Loucy (cell line): ENCODE measurements at regions not wholly inside any gene's neighbourhood (a gene's known extent, or its start where the extent isn't known, plus 50 kb on each side); places are given as distances from the start of the nearest gene placed in this dataset.

ENCODE experiments used
- H2AFZ ChIP-seq: fragments of 200-600 bp; sonication (generic); 2 replicates; pipeline ENCODE4 v1.6.0; 2016; ENCODE audit warnings: antibody characterized with exemption, mild to moderate bottlenecking, low read length, moderate library complexity
- H3F3A ChIP-seq: fragments of 200-600 bp; 2 replicates; pipeline ENCODE4 v1.6.0; 2016; ENCODE audit warnings: antibody characterized with exemption, low read depth, mild to moderate bottlenecking
- H3K27me3 ChIP-seq: fragments of 200-600 bp; sonication (generic); 2 replicates; pipeline ENCODE4 v1.6.1; 2014; ENCODE audit warnings: low read length, mild to moderate bottlenecking; ENCODE audit not compliant: insufficient read depth, poor library complexity, severe bottlenecking
- H3K36me3 ChIP-seq: fragments of 200-600 bp; sonication (generic); 2 replicates; pipeline ENCODE4 v1.6.1; 2016; ENCODE audit warnings: low read length; ENCODE audit not compliant: insufficient read depth
- H3K4me1 ChIP-seq: fragments of 200-600 bp; sonication (generic); 2 replicates; pipeline ENCODE4 v1.5.1; 2014; ENCODE audit warnings: low read length, mild to moderate bottlenecking; ENCODE audit not compliant: insufficient read depth, poor library complexity, severe bottlenecking
- H3K4me2 ChIP-seq: fragments of 200-600 bp; sonication (generic); 2 replicates; pipeline ENCODE4 v1.6.0; 2014; ENCODE audit warnings: antibody characterized with exemption, low read length, low read depth, mild to moderate bottlenecking; ENCODE audit not compliant: poor library complexity, severe bottlenecking
- H3K4me3 ChIP-seq: fragments of 200-600 bp; sonication (generic); 2 replicates; pipeline ENCODE4 v1.5.1; 2014; ENCODE audit warnings: low read length, mild to moderate bottlenecking, mixed read lengths; ENCODE audit not compliant: poor library complexity, severe bottlenecking
- H3K79me2 ChIP-seq: fragments of 200-600 bp; sonication (generic); 2 replicates; pipeline ENCODE4 v1.6.1; 2014; ENCODE audit warnings: low read length; ENCODE audit not compliant: insufficient read depth
- H3K9ac ChIP-seq: fragments of 200-600 bp; sonication (generic); 2 replicates; pipeline ENCODE4 v1.6.0; 2014; ENCODE audit warnings: mild to moderate bottlenecking, low read depth, low read length, moderate library complexity; ENCODE audit not compliant: poor library complexity, severe bottlenecking
- H3K9me2 ChIP-seq: fragments of 200-600 bp; sonication (generic); replicated peaks from 2 replicates; pipeline ENCODE4 v1.6.1; 2016; ENCODE audit warnings: low read depth, low read length, mixed read lengths
- H3K9me3 ChIP-seq: fragments of 200-600 bp; sonication (generic); 2 replicates; pipeline ENCODE4 v1.6.1; 2014; ENCODE audit warnings: mild to moderate bottlenecking, antibody characterized with exemption, low read length, low read depth; ENCODE audit not compliant: insufficient read depth
- H4K20me1 ChIP-seq: fragments of 200-600 bp; sonication (generic); 2 replicates; pipeline ENCODE4 v1.6.0; 2014; ENCODE audit warnings: antibody characterized with exemption, low read length, mild to moderate bottlenecking; ENCODE audit not compliant: insufficient read depth, poor library complexity, severe bottlenecking
- EZH2phosphoT487 ChIP-seq: fragments of 200-600 bp; IDR thresholded peaks from 2 replicates; pipeline ENCODE4 v1.6.1; 2018; ENCODE audit warnings: antibody characterized with exemption, mild to moderate bottlenecking, moderate library complexity, borderline replicate concordance
- TF ChIP-seq, protein P1 (sequence below): fragments of 200-600 bp; sonication (generic); conservative IDR thresholded peaks from 2 replicates; pipeline ENCODE4 v1.5.1; 2014; ENCODE audit warnings: mild to moderate bottlenecking, antibody characterized with exemption, low read length

DNA sequence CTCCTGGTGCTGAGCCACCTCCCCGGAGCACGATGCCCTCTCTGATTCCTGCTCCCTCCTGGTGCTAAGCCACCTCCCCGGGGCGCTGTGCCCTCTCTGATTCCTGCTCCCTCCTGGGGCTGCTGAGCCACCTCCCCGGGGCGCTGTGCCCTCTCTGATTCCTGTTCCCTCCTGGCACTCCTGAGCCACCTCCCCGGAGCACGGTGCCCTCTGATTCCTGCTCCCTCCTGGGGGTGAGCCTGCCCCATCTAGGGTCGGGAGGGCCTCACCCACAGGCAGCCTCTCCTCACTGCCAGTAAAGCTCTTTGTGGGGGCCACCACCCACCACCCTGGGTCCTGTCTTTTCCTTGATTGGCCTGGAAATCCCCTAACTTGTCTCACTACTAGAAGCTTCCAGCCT is 327.6 kb upstream of the SFSWAP start:
- no peak overlapping the region for H3K4me2 ChIP-seq
- H3K27me3 ChIP-seq: no peaks in the 10 kb centered on the region
- H2AFZ ChIP-seq: no peak overlapping the region
- no peaks in the 10 kb centered on the region for H3K9me2 ChIP-seq
- H3F3A ChIP-seq: no peaks in the 10 kb centered on the region
- no peaks in the 10 kb centered on the region for H3K9me3 ChIP-seq
- H3K9ac ChIP-seq: no peak overlapping the region
- no peak for TF ChIP-seq EZH2phosphoT487
- no peaks in the 10 kb centered on the region for H3K36me3 ChIP-seq
- no peaks in the 10 kb centered on the region for H3K4me1 ChIP-seq
- H3K79me2 ChIP-seq: no peaks in the 10 kb centered on the region
- H4K20me1 ChIP-seq: no peaks in the 10 kb centered on the region
- no peak overlapping the region for H3K4me3 ChIP-seq

DNA sequence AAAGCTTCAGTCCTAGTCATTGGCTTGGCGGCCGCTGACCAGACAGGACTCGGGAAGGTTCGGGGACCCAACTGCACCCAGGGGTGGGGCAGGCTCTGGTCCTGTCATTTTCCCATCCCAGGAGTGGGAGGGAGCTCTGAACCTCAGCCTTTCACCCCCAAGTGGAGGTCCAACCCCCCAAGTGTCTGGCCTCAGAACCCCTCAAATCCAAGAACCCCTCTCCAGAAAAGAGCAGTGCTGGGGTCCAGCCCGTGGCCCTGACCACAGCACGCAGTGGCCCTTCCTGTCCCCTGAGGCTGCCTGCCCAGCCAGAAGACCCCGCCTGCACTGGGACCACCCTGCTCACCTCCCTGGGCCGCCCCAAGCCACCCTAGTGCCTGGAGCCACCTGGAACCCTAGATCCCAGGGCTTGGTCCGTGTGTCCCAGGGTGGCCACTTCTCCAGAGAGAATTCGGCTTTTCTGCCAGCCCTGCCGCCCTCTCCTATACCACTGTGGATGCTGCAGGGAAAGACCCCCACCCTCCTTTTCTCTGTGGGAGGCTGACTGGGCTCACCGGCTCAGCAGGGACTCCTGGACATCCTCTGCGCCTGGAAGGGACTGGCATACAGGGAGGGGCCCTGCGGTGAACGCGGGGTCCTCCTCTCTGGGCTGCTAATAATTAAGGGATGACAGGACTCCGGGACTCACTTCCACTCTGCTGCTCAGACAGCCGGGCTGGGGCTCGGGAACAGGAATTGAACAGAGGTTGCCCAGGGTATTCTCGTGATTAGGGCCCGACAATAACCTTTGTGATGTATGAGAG is 326.9 kb upstream of the SFSWAP start:
- H3K4me1 ChIP-seq: no peaks in the 10 kb centered on the region
- H3K9me3 ChIP-seq: no peaks in the 10 kb centered on the region
- H3K27me3 ChIP-seq: no peaks in the 10 kb centered on the region
- no peaks in the 10 kb centered on the region for H3K36me3 ChIP-seq
- TF ChIP-seq EZH2phosphoT487: no peak
- H3K9ac ChIP-seq: no peak overlapping the region
- H2AFZ ChIP-seq: no peak overlapping the region
- no peaks in the 10 kb centered on the region for H3K9me2 ChIP-seq
- H3K79me2 ChIP-seq: no peaks in the 10 kb centered on the region
- H4K20me1 ChIP-seq: no peaks in the 10 kb centered on the region
- no peak overlapping the region for H3K4me2 ChIP-seq
- H3F3A ChIP-seq: no peaks in the 10 kb centered on the region
- no peak overlapping the region for H3K4me3 ChIP-seq

DNA sequence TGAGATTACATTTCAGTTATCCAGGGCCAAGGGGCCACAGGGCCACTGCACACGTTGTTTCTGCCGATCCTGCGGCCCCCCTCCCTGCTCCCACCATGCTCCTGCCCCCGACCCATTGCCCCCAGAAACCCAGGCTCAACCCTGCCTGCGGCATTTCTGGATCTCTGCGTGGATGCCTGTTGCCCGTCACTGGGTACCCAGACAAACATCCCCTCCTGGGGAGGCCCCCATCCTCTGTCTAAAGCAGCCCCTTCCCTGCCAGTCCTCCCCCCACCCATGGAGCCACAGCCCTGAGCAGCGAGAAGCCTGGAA is 326.4 kb upstream of the SFSWAP start:
- no peak overlapping the region for H3K4me2 ChIP-seq
- TF ChIP-seq, protein P1, sequence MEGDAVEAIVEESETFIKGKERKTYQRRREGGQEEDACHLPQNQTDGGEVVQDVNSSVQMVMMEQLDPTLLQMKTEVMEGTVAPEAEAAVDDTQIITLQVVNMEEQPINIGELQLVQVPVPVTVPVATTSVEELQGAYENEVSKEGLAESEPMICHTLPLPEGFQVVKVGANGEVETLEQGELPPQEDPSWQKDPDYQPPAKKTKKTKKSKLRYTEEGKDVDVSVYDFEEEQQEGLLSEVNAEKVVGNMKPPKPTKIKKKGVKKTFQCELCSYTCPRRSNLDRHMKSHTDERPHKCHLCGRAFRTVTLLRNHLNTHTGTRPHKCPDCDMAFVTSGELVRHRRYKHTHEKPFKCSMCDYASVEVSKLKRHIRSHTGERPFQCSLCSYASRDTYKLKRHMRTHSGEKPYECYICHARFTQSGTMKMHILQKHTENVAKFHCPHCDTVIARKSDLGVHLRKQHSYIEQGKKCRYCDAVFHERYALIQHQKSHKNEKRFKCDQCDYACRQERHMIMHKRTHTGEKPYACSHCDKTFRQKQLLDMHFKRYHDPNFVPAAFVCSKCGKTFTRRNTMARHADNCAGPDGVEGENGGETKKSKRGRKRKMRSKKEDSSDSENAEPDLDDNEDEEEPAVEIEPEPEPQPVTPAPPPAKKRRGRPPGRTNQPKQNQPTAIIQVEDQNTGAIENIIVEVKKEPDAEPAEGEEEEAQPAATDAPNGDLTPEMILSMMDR: no peak
- no peak for TF ChIP-seq EZH2phosphoT487
- no peaks in the 10 kb centered on the region for H3K9me2 ChIP-seq
- H3F3A ChIP-seq: no peaks in the 10 kb centered on the region
- H3K9me3 ChIP-seq: no peaks in the 10 kb centered on the region
- H4K20me1 ChIP-seq: no peaks in the 10 kb centered on the region
- no peak overlapping the region for H3K4me3 ChIP-seq
- no peaks in the 10 kb centered on the region for H3K36me3 ChIP-seq
- no peaks in the 10 kb centered on the region for H3K27me3 ChIP-seq
- H3K9ac ChIP-seq: no peak overlapping the region
- no peaks in the 10 kb centered on the region for H3K79me2 ChIP-seq
- no peaks in the 10 kb centered on the region for H3K4me1 ChIP-seq
- H2AFZ ChIP-seq: no peak overlapping the region

DNA sequence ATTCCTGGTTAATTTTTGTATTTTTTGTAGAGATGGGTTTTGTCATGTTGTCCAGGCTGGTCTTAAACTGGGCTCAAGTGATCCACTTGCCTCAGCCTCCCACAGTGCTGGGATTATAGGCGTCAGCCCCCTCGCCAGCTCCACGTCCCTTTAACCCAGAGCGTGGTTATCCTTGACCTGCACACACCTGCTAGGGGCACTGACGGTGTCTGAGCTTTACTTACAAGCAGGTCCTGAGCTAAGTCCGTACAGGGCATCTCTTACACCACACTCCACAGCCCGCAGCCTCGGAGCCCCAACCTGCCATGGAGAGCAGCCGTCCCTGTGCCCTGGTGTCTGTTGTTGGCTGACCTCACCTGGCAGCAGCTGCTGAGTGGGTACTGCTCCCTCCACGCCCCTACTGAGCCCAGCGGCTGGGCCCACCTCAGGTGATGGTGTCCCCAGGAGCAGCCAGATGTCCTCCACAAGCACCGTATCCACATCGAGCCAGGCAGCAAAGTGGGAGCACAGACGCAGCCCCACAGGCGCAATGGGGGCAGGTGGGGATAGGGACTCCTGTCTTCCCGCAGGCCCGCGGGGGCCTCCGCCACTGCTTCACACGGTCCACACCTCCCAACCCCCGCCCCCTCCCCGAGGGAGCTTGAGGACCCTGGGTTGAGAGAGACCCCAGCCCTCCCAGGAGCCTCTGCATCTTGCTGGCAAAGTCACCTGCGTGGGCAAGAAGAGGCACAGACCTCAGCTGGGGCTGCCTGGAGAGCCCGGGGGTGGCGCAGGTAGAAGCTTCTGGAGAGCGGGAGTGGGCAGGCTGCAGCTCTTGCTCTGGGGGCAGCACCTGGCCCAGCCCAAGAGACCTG is 325.4 kb upstream of the SFSWAP start:
- no peaks in the 10 kb centered on the region for H4K20me1 ChIP-seq
- no peaks in the 10 kb centered on the region for H3K4me1 ChIP-seq
- H3K4me3 ChIP-seq: no peak overlapping the region
- H3K9ac ChIP-seq: no peak overlapping the region
- H3K79me2 ChIP-seq: no peaks in the 10 kb centered on the region
- no peaks in the 10 kb centered on the region for H3F3A ChIP-seq
- TF ChIP-seq, protein P1: no peak
- TF ChIP-seq EZH2phosphoT487: no peak
- no peak overlapping the region for H2AFZ ChIP-seq
- H3K27me3 ChIP-seq: no peaks in the 10 kb centered on the region
- no peaks in the 10 kb centered on the region for H3K9me2 ChIP-seq
- no peaks in the 10 kb centered on the region for H3K9me3 ChIP-seq
- H3K36me3 ChIP-seq: no peaks in the 10 kb centered on the region
- no peak overlapping the region for H3K4me2 ChIP-seq
